H1 (cell line): ENCODE measurements at regions not wholly inside any gene's neighbourhood (a gene's known extent, or its start where the extent isn't known, plus 50 kb on each side); places are given as distances from the start of the nearest gene placed in this dataset.

Source experiments
- CBX5 ChIP-seq: fragments of 300-800, 300-1000 bp; sonication (generic); IDR thresholded peaks from 2 replicates; pipeline ENCODE4 v1.7.1; 2016; ENCODE audit warnings: antibody characterized with exemption, low read length, low read depth
- FOSL1 ChIP-seq: IDR thresholded peaks from 2 replicates; pipeline ENCODE4 v1.6.1; 2011; ENCODE audit warnings: mild to moderate bottlenecking, low read depth, low read length, moderate library complexity; ENCODE audit not compliant: insufficient read depth
- RAD21 ChIP-seq, 2 experiments: IDR thresholded peaks in 1 of 2; conservative IDR thresholded peaks in 1 of 2; 2 replicates each; pipeline ENCODE4 v1.6.1; 2011; ENCODE audit warnings: low read depth in 2 of 2, low read length in 2 of 2, improper control_type of control experiment in 1 of 2, inconsistent platforms in 1 of 2, mild to moderate bottlenecking in 1 of 2, moderate library complexity in 1 of 2
- SIN3A ChIP-seq, 2 experiments: IDR thresholded peaks in 1 of 2; conservative IDR thresholded peaks in 1 of 2; 2 replicates each; pipeline ENCODE4 v1.6.1; 2011 to 2012; ENCODE audit warnings: low read length in 2 of 2, improper control_type of control experiment in 1 of 2, low read depth in 1 of 2, mild to moderate bottlenecking in 1 of 2
- SP1 ChIP-seq: IDR thresholded peaks from 2 replicates; pipeline ENCODE4 v1.6.1; 2011; ENCODE audit warnings: low read depth, low read length
- SRF ChIP-seq: IDR thresholded peaks from 2 replicates; pipeline ENCODE4 v1.6.1; 2011; ENCODE audit warnings: mild to moderate bottlenecking, low read depth, low read length, moderate library complexity
- TF ChIP-seq, protein P1 (sequence below): fragments of 300-600 bp; sonication (generic); IDR thresholded peaks from 2 replicates; pipeline ENCODE4 v1.7.1; 2012; ENCODE audit warnings: low read length, moderate library complexity, mild to moderate bottlenecking, inconsistent platforms; ENCODE audit not compliant: insufficient replicate concordance
- TF ChIP-seq, protein P2 (sequence below): IDR thresholded peaks from 2 replicates; pipeline ENCODE4 v1.6.1; 2011; ENCODE audit warnings: low read depth, mild to moderate bottlenecking, low read length; ENCODE audit not compliant: insufficient read depth

DNA sequence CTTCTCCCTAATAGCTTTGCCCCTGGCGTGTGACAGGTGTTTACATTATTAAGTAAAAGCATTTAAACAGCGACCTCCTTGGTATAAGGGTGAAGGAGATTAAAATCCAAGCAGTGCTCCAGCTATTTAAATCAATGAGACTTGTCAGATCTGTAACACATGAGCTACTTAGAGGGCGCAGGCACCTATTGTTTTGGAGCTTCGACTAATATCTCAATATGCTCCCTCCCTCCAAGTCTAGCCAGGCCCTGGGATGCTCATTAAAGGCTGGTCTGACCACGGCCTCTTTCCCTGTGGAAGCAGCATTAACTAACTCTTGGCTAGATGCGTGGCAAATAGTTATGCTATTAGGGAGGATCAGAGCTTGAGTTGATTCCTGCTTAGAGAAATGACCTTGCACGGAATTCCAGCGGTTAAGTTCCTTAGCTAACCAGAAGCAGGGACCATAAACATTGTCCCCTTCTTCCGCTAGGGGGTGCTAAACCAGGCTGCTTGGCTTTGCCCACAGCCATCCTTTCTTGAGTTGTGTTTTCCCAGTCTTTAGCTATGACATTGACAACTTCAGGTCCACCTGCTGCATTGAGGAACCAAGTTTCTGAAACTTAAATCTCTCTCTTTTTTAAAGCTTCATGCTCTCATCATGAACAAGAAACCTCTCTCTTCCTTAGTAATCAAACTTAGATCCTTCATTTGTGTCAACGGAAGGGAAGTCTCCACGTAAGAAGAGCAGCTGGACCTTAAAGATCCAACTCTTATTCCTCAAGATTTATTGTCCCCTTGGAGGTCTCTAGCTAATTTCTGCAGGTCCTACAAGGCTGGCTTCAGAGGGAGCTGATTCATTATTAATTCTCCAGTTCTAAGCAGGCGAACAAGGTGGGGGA, 80.7 kb upstream of the IGFBP7 start (continued):
- TF ChIP-seq, protein P1, sequence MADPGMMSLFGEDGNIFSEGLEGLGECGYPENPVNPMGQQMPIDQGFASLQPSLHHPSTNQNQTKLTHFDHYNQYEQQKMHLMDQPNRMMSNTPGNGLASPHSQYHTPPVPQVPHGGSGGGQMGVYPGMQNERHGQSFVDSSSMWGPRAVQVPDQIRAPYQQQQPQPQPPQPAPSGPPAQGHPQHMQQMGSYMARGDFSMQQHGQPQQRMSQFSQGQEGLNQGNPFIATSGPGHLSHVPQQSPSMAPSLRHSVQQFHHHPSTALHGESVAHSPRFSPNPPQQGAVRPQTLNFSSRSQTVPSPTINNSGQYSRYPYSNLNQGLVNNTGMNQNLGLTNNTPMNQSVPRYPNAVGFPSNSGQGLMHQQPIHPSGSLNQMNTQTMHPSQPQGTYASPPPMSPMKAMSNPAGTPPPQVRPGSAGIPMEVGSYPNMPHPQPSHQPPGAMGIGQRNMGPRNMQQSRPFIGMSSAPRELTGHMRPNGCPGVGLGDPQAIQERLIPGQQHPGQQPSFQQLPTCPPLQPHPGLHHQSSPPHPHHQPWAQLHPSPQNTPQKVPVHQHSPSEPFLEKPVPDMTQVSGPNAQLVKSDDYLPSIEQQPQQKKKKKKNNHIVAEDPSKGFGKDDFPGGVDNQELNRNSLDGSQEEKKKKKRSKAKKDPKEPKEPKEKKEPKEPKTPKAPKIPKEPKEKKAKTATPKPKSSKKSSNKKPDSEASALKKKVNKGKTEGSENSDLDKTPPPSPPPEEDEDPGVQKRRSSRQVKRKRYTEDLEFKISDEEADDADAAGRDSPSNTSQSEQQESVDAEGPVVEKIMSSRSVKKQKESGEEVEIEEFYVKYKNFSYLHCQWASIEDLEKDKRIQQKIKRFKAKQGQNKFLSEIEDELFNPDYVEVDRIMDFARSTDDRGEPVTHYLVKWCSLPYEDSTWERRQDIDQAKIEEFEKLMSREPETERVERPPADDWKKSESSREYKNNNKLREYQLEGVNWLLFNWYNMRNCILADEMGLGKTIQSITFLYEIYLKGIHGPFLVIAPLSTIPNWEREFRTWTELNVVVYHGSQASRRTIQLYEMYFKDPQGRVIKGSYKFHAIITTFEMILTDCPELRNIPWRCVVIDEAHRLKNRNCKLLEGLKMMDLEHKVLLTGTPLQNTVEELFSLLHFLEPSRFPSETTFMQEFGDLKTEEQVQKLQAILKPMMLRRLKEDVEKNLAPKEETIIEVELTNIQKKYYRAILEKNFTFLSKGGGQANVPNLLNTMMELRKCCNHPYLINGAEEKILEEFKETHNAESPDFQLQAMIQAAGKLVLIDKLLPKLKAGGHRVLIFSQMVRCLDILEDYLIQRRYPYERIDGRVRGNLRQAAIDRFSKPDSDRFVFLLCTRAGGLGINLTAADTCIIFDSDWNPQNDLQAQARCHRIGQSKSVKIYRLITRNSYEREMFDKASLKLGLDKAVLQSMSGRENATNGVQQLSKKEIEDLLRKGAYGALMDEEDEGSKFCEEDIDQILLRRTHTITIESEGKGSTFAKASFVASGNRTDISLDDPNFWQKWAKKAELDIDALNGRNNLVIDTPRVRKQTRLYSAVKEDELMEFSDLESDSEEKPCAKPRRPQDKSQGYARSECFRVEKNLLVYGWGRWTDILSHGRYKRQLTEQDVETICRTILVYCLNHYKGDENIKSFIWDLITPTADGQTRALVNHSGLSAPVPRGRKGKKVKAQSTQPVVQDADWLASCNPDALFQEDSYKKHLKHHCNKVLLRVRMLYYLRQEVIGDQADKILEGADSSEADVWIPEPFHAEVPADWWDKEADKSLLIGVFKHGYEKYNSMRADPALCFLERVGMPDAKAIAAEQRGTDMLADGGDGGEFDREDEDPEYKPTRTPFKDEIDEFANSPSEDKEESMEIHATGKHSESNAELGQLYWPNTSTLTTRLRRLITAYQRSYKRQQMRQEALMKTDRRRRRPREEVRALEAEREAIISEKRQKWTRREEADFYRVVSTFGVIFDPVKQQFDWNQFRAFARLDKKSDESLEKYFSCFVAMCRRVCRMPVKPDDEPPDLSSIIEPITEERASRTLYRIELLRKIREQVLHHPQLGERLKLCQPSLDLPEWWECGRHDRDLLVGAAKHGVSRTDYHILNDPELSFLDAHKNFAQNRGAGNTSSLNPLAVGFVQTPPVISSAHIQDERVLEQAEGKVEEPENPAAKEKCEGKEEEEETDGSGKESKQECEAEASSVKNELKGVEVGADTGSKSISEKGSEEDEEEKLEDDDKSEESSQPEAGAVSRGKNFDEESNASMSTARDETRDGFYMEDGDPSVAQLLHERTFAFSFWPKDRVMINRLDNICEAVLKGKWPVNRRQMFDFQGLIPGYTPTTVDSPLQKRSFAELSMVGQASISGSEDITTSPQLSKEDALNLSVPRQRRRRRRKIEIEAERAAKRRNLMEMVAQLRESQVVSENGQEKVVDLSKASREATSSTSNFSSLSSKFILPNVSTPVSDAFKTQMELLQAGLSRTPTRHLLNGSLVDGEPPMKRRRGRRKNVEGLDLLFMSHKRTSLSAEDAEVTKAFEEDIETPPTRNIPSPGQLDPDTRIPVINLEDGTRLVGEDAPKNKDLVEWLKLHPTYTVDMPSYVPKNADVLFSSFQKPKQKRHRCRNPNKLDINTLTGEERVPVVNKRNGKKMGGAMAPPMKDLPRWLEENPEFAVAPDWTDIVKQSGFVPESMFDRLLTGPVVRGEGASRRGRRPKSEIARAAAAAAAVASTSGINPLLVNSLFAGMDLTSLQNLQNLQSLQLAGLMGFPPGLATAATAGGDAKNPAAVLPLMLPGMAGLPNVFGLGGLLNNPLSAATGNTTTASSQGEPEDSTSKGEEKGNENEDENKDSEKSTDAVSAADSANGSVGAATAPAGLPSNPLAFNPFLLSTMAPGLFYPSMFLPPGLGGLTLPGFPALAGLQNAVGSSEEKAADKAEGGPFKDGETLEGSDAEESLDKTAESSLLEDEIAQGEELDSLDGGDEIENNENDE = no peak
- TF ChIP-seq SRF (no peak), RAD21 (IDR thresholded peaks at IDR 0.05 in 1 of 2, conservative IDR thresholded peaks at IDR 0.05 in 1 of 2; ENCODE audit: low read depth in 2 of 2, low read length in 2 of 2) (peak; percentile 58 to 68), SIN3A (conservative IDR thresholded peaks at IDR 0.05 in 1 of 2, IDR thresholded peaks at IDR 0.05 in 1 of 2; ENCODE audit: low read depth in 1 of 2, low read length in 2 of 2) (no peak), FOSL1 (no peak), SP1 (no peak), CBX5 (no peak)
- TF ChIP-seq, protein P2, sequence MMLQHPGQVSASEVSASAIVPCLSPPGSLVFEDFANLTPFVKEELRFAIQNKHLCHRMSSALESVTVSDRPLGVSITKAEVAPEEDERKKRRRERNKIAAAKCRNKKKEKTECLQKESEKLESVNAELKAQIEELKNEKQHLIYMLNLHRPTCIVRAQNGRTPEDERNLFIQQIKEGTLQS = no peak
